T-helper 1 cell (primary cell): ENCODE measurements at regions not wholly inside any gene's neighbourhood (a gene's known extent, or its start where the extent isn't known, plus 50 kb on each side); places are given as distances from the start of the nearest gene placed in this dataset.
"Not testable (repeated sequence)": the region's sequence is repeated elsewhere in the genome, so short reads cannot be mapped to it uniquely, and the experiment has no call there.

Source experiments
- DNase-seq, 5 donors: peaks; one replicate each; pipeline ENCODE4 v3.0.0-alpha.2; 2012 to 2020

DNA sequence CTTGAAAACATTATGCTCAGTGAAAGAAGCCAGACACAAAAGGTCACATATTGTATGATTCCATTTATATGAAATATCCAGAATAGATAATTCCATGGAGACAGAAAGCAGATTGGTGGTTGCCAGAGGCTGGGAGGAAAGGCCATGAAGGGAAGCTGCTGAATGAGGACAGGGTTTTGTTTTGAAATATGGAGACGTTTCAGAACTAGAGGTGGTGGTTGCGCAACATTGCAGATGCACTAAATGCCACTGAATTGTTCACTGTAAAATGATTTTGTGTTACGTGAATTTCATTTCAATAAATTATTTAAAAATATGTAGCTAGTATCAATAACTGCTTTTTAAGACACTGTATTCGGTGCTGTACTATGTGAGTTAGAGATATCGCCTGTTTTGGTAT, 101.7 kb upstream of the ZNF236 start:
- no peak for DNase-seq

DNA sequence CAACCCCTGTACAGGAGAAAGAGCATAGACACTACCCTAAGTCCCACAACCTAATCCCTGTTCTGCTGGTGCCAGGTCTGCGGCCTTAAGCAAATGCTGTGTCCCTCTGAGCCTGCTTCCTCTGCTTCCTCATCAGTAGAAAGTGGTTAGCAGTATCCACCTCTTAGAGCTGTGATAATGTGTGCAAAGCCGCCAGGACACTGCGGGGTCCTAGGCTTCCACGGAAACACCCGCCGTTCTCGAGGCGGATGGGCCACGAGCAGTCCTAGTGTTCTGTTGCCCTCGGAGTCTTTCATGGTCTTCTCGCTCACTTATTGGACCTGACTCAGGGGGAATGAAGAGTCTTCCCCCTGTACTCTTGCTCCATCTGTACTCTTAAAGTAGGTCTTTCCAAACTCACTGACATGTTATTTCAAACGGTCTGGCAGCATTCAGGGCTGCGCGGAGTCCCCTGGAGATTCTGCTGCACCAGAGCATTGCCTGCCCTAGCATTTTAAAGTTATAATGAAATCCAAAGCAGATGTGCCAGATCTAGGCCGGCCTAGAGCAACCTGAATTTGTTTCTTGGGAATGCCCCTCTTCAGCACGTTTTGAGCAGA, 107.2 kb upstream of the ZNF236 start:
- DNase-seq: no peak

GRCh38 chr18:76713432-76713831, 108.9 kb upstream of the ZNF236 start:
- no peak for DNase-seq

DNA sequence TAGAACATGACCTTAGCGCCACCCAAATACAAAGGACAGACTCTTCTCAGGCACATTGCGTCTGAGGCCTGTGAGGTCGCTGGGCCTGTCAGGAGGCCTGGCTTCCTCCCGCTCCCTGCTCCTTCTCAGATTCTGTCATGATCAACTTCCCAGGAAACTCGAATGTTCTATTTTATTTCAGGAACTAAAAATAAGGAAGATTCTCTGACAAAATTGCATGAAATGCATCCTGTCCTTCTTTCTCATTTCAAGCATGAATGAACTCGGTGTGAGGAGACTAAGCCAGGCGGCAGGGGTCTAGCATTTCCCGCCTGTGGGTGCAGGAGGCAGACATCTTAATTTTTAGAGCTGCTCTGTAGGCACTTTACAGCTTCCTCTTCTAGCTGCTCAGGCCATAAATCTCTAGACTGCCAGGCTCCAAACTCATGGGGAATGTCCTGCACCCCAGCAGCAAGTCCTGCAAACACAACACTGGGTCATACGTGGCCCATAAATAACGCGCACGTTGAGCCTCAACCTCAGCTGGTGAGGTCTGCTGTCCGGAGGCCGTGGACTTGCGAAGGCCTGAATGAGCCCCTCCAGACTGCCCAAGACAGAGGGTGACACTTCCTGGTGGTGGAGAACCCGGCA, 109.7 kb upstream of the ZNF236 start:
- no peak for DNase-seq

- DNase-seq: no peak
Observed at GRCh38 chr18:76710646-76711520, 111.5 kb upstream of the ZNF236 start.

- DNase-seq: peak; percentile 23 to 59 (median 42)
Observed at GRCh38 chr18:76709659-76710645, 112.4 kb upstream of the ZNF236 start.

GRCh38 chr18:76708722-76709353, 113.5 kb upstream of the ZNF236 start:
- no peak for DNase-seq

DNA sequence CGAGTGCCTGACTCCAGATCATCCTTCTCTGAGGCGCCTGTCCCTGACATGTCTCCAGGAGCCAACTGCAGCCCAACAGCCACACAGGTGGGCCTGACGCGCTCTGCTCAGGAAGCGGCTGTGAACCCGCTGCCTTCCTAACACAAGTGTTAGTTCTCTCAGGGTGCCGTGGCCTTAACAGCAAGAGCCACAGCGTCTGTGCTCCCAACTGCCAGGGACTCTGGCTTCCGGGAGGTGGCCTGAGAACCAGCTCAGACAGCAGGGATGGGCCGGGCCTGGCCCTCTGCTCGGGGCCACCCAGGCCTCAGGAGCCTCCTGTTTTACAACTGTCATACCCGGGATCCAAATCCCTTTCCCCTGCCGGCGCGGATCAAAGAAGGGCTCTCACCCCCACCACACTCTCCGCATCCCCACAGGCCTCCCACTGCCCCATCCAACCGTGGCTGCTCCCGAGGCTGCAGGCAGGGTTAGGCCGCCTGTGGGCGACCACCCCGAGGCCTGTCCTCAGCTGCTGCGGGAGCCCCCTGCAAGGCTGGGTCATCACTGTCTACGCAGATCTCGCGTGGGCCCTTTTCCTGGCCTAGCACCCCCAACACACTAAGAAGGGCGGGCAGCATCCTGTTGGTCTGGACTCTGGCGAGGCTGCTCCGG, 114.2 kb upstream of the ZNF236 start:
- no peak for DNase-seq

DNA sequence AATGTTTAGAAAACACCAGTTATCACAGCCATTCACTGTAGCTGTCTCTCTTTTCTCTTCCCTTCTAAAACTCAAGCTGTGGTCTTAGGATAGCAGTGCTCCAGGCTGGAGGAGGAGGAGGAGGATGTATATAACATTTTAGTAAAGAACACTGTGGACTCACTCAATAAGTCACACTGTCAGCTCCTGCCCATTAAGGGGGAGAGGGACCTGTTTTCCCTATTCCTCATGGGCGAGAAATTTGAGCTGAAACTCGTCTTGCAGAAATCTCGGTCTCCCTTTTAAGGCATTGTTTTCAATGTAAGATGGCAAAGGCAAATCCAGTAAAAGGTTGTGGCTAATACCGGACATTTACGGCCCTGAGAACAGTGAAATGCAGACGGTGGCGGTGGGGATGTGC, 114.8 kb upstream of the ZNF236 start:
- DNase-seq: no peak

- DNase-seq: not testable (repeated sequence)
Observed at GRCh38 chr18:76704589-76704988, 117.8 kb upstream of the ZNF236 start.

DNA sequence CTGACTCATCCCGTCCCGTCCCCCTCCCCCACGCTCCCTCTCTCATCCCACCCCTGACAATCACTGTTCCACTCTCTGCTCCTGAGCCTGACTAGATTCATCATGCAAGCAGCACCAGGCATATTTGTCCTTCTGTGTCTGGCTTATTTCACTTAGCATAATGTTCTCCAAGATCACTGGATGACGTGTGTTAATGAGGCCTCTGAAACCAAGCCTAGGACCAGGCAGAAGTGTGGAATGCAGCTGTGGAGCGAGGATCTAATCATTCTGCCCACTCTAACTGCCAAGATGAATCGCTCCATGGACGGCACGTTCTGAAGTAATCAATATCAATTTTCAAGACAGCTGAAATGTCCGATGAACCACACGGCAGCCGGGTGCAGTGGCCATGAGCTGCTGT, 122.4 kb upstream of the ZNF236 start:
- no peak for DNase-seq

GRCh38 chr18:76697441-76697901, 124.9 kb upstream of the ZNF236 start:
- no peak for DNase-seq

DNA sequence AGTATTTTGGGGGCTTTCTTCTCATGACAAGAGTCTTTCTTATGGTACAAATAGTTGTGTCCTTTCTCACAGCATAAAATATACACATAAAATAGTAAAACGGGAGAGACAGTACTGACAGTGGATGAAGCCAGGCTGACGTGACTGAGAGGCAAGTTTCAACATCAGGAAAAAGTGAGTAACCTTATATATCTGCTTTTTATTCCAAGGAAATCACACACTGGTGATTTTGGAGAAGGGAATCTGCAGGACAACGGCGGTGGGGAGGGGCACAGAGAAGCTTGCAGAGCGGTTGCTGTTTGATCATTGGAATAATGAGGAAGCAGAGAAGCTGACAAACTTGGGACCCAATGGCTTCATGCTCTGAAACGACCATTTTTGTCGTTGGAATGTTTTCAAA, 130.6 kb upstream of the ZNF236 start:
- no peak for DNase-seq

GRCh38 chr18:76689646-76690264, 132.6 kb upstream of the ZNF236 start:
- DNase-seq: no peak

DNA sequence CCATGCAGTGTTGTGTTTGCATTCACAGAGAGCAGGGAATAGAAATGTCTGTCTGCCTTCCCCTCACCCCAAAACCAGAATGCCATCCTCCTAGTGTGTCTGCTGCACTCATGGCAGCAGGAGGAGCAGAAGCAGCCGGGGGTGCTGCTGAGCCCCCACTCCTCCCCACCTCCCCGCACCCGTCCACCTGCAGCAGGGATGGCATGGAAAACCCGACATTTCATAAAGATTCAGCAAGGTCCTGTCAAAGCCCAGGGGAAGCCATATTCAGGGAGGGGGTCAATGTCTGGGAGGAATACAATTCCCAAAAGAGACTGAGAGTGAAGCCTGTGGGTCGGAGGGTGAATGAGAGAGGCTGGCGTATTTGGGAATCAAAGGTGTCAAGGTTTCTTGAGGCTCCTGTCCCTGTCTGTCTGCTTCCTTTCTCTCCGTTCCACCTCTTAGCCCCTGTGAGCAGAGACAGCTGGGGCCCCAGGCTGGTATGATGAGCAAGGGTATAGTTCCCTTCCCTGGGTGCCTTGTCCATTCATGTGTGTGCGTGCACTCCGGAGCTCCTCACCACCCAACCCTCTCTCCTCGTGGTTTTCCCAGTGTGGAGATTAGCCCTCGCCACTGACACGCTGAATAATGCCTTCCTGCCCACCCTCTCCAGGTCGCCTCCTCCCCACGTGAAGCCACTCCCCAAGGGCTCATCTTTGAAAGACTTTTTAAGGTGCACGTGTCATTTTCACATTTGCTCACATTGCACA, 133.5 kb upstream of the ZNF236 start:
- DNase-seq: no peak

DNA sequence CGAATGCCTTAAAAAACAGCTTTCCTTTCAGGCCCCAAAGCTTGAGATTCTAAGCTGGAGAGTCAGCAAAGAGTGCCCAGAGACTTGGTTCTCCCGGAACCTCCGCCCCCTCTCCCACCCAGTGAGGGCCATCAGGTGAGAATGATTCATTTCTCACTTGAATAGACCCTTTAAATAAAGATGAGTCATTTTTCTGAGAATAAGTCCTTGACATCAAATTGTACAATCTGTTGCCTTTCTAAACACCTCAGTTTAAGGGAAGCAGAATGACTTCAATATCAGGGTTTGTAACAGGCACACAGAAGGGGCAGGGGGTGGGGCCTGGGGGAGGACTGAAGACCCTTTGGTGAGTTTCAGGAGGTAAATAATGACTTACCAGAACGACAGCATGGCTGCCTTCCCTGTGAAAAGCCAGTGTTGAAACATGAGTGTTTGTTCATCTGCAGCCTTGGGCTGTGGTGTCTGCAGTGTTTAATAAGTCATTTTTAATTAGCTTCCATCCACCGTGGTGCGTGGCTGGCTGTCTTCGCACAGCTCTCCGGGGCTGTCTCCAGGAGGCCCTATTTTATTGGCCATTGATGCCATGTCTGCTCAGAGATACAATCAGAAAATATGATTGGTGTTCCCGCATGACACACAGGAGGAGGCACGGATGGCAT, 134.9 kb upstream of the ZNF236 start:
- DNase-seq: peak in 1 of 5 donors; percentile 16

GRCh38 chr18:76686737-76687231, 135.6 kb upstream of the ZNF236 start:
- DNase-seq: peak in 1 of 5 donors; percentile 12

GRCh38 chr18:76685860-76686259, 136.5 kb upstream of the ZNF236 start:
- no peak for DNase-seq

- DNase-seq: no peak
Observed at GRCh38 chr18:76685402-76685801, 137.0 kb upstream of the ZNF236 start.
